ENCODE measurements at regions not wholly inside any gene's neighbourhood (a gene's known extent, or its start where the extent isn't known, plus 50 kb on each side); places are given as distances from the start of the nearest gene placed in this dataset.
A peak's percentile ranks its signal among the peaks of the same experiment; 100 is the strongest.

DNA sequence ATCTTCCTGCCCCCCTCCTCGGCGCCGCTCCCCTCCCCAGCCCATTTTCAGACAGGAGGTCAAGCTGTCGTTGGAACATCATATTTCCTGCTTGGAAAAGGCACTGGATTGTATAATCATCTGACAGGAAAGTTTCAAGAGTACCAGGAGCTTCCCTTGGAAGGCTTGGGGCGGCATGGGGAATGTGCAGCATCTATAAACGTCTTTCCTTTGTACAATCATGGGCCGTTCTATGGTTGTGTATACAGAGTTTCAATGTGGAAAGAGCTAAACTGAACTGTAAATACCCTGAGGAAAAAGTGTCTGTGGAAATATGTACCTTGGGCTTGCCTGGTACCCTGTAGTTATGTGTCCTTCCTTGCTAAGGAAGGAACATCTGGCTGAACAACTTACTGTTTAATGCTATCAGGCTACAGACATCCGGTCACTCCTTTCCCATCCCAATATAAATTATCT, 368.1 kb upstream of the ADGRL2 start:
- H3K4me3 ChIP-seq, result no peak overlapping the region
- peaks cover 0 to 20% of the 10 kb centered on the region in 2 donors for H3K4me1 ChIP-seq
- TF ChIP-seq, protein P1, sequence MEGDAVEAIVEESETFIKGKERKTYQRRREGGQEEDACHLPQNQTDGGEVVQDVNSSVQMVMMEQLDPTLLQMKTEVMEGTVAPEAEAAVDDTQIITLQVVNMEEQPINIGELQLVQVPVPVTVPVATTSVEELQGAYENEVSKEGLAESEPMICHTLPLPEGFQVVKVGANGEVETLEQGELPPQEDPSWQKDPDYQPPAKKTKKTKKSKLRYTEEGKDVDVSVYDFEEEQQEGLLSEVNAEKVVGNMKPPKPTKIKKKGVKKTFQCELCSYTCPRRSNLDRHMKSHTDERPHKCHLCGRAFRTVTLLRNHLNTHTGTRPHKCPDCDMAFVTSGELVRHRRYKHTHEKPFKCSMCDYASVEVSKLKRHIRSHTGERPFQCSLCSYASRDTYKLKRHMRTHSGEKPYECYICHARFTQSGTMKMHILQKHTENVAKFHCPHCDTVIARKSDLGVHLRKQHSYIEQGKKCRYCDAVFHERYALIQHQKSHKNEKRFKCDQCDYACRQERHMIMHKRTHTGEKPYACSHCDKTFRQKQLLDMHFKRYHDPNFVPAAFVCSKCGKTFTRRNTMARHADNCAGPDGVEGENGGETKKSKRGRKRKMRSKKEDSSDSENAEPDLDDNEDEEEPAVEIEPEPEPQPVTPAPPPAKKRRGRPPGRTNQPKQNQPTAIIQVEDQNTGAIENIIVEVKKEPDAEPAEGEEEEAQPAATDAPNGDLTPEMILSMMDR (IDR thresholded peaks at IDR 0.05), result no peak
- H3K9me3 ChIP-seq, result no peaks in the 10 kb centered on the region
- peak overlapping the region in 1 of 2 donors; percentile 19 for H3K27ac ChIP-seq
- H3K27me3 ChIP-seq, result no peaks in the 10 kb centered on the region
- DNase-seq (ENCODE audit: low spot score), result no peak
- H3K36me3 ChIP-seq, result no peaks in the 10 kb centered on the region

DNA sequence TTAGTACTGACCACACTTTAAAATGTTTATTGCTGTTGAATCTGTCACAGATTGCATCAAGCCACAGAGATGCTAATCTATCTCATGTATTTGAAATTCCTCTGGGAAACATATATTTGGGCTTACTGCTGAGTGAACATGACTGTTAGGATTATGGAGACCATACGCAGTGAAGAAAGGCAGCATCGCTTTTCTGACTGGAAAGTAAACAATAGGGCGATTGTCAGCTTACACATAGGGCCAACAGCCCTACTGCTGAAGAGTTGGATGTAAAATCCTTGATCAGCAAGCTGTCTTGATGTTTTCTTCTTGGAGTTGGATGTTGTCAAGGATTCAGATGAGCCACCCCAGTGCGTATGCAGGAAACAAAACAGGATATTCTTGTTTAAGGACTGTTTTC, 368.7 kb upstream of the ADGRL2 start:
- no peak for DNase-seq (ENCODE audit: low spot score)
- TF ChIP-seq, protein P1 (IDR thresholded peaks at IDR 0.05), result no peak
- peaks cover 0 to 20% of the 10 kb centered on the region in 2 donors for H3K4me1 ChIP-seq
- peak overlapping the region in 1 of 2 donors; percentile 8 for H3K27ac ChIP-seq
- no peaks in the 10 kb centered on the region for H3K27me3 ChIP-seq
- no peak overlapping the region for H3K4me3 ChIP-seq
- H3K36me3 ChIP-seq, result no peaks in the 10 kb centered on the region
- no peaks in the 10 kb centered on the region for H3K9me3 ChIP-seq

DNA sequence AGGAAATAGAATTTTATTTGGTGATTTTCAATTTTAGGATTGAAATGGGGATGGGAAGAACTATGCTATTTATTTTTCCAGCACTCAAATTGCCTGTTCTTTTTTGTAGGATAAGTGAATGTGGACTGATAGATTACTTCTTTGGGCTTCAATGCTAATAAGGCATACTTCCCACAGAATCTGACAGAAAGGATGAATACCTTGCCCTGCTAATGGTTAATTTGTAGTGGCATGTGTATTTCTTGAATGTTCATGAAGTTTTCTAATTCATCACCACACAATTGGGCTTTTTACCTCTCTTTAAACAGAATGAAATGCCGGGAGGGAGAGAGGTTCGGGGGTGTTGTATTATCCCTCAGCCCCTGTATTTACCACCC, 369.1 kb upstream of the ADGRL2 start:
- no peak for DNase-seq (ENCODE audit: low spot score)
- Histone ChIP-seq H3K4me1 (peaks cover 0 to 20% of the 10 kb centered on the region in 2 donors), H3K36me3 (no peaks in the 10 kb centered on the region), H3K4me3 (no peak overlapping the region), H3K27me3 (no peaks in the 10 kb centered on the region), H3K9me3 (no peaks in the 10 kb centered on the region), H3K27ac (peak overlapping the region in 1 of 2 donors; percentile 8)
- TF ChIP-seq, protein P1 (IDR thresholded peaks at IDR 0.05), result no peak

DNA sequence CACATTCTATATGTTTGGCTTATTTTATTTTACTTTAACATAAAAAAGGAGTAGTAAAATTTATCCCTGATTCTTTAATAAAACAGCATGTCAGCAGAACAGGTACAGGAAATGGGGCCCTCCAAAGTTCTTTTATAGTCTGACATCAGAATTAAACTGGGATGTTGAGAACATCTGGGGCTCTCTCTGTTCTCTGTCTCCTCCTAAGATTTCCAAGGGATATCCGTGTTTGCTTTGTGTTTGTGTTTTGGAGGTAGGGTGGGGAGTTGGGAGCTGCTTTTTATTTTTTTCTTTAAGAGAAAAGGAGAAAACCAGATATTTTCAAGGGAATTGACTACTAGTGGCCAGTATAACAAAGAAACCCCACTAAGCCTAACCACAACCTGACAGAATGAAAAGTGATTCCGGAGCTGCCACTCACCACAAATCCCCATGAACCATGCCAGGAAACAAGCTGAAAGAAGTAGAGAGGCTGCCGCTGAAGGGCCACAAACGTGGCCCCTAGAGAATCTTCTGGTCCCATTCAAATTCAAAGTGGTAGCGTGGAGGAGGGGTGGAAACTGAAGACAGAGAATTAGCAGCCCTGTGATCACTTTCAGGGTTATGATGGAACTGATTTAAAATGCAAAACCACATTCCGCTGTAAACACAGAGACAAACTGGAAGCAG, 369.6 kb upstream of the ADGRL2 start:
- TF ChIP-seq, protein P1 (IDR thresholded peaks at IDR 0.05), result no peak
- H3K4me3 ChIP-seq, result no peak overlapping the region
- no peaks in the 10 kb centered on the region for H3K9me3 ChIP-seq
- no peaks in the 10 kb centered on the region for H3K36me3 ChIP-seq
- no peak for DNase-seq (ENCODE audit: low spot score)
- no peaks in the 10 kb centered on the region for H3K27me3 ChIP-seq
- peak overlapping the region in 1 of 2 donors; percentile 29 for H3K27ac ChIP-seq
- H3K4me1 ChIP-seq, result peaks cover 0 to 20% of the 10 kb centered on the region in 2 donors

DNA sequence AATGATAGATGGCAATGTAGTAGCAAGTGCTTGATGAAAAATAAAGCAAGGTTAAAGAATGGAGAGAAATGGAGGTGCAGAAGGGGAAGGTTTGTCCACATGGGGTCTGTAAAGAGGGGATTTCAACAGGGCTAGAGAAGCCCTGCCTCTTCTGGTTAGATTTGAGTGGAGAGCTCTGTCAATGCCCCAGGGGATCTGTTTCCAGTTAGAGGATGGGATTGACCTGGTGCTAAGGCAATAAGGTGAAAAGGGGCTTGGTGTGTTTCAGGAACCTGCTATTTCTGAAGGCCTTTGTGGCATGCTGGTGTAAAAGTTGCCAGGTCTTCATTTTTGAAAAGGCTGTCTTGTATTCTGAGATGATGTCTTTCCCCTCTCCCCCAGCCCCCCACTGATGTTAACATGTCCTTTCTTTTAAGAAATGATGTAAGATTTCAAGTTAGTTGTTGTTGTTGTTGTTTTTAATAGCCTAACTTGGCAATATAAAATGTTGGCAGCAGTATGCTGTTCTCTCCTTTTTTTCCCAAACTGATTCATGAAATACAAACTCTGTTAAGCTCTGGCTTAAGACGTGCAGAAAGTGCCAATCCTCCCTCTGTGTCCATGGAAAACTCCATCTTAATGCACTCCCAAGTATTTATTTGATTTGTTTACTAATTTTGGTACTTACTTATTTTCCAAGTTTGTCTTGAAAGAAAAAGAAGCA, 370.3 kb upstream of the ADGRL2 start:
- TF ChIP-seq, protein P1 (IDR thresholded peaks at IDR 0.05), result no peak
- Histone ChIP-seq H3K27ac (peak overlapping the region in 1 of 2 donors; percentile 29), H3K4me3 (no peak overlapping the region), H3K36me3 (no peaks in the 10 kb centered on the region), H3K27me3 (no peaks in the 10 kb centered on the region), H3K4me1 (peaks cover 0 to 20% of the 10 kb centered on the region in 2 donors), H3K9me3 (no peaks in the 10 kb centered on the region)
- no peak for DNase-seq (ENCODE audit: low spot score)

Data from right atrium auricular region (tissue), 2 donors.